Keratinocyte (primary cell): ENCODE measurements at regions not wholly inside any gene's neighbourhood (a gene's known extent, or its start where the extent isn't known, plus 50 kb on each side); places are given as distances from the start of the nearest gene placed in this dataset.

Experiments used
- DNase-seq: peaks from one replicate; pipeline ENCODE4 v3.0.0-alpha.2; 2011; ENCODE audit warnings: low read depth, missing footprints, low spot score
- FAIRE-seq: peaks from 2 replicates; lab custom pipeline; 2011; peaks lifted over from hg19 to GRCh38; lab: Jason Lieb, UNC
- H2AFZ ChIP-seq: 2 replicates; pipeline ENCODE4 v1.6.0; 2012; ENCODE audit warnings: low read length, control low read depth, inconsistent platforms; ENCODE audit not compliant: control insufficient read depth
- H3K27ac ChIP-seq: 2 replicates; pipeline ENCODE4 v1.5.1; 2011; ENCODE audit warnings: low read length; ENCODE audit not compliant: control insufficient read depth, insufficient read depth
- H3K27me3 ChIP-seq: 3 replicates; pipeline ENCODE4 v1.6.0; 2011; ENCODE audit warnings: low read length; ENCODE audit not compliant: control insufficient read depth, insufficient read depth; ENCODE audit errors: extremely low read depth
- H3K36me3 ChIP-seq, 2 experiments: 2 replicates in 1 of 2; 3 replicates in 1 of 2; pipeline ENCODE4 v1.5.1; 2011; ENCODE audit warnings: low read length in 2 of 2, mild to moderate bottlenecking in 1 of 2; ENCODE audit not compliant: control insufficient read depth in 2 of 2, insufficient read depth in 2 of 2; ENCODE audit errors: extremely low read depth in 1 of 2
- H3K4me1 ChIP-seq: 3 replicates; pipeline ENCODE4 v1.5.1; 2011; ENCODE audit warnings: low read length; ENCODE audit not compliant: control insufficient read depth, insufficient read depth; ENCODE audit errors: extremely low read depth
- H3K4me2 ChIP-seq: 3 replicates; pipeline ENCODE4 v1.6.0; 2011; ENCODE audit warnings: low read depth, low read length; ENCODE audit not compliant: control insufficient read depth, insufficient read depth; ENCODE audit errors: extremely low read depth
- H3K4me3 ChIP-seq, 3 experiments: fragments of 200-600 bp in 1 of 3; sonication (generic) in 1 of 3; 2 replicates in 2 of 3; 3 replicates in 1 of 3; pipeline ENCODE4 v1.5.1; 2011 to 2016; ENCODE audit warnings: low read length in 3 of 3, mild to moderate bottlenecking in 3 of 3, control low read depth in 2 of 3, inconsistent platforms in 1 of 3, low read depth in 1 of 3, mixed read lengths in 1 of 3, mixed run types in 1 of 3, moderate library complexity in 1 of 3; ENCODE audit not compliant: control insufficient read depth in 2 of 3, insufficient read depth in 2 of 3; ENCODE audit errors: extremely low read depth in 1 of 3
- H3K79me2 ChIP-seq: 2 replicates; pipeline ENCODE4 v1.6.0; 2012; ENCODE audit warnings: low read length; ENCODE audit not compliant: control insufficient read depth, insufficient read depth
- H3K9ac ChIP-seq: 3 replicates; pipeline ENCODE4 v1.6.0; 2011; ENCODE audit warnings: low read length; ENCODE audit not compliant: control insufficient read depth, insufficient read depth; ENCODE audit errors: extremely low read depth
- H3K9me1 ChIP-seq: 3 replicates; pipeline ENCODE4 v1.6.0; 2011; ENCODE audit warnings: low read length; ENCODE audit not compliant: control insufficient read depth, insufficient read depth; ENCODE audit errors: extremely low read depth
- H3K9me3 ChIP-seq: 2 replicates; pipeline ENCODE4 v1.5.1; 2012; ENCODE audit warnings: low read depth, low read length; ENCODE audit not compliant: control insufficient read depth
- H4K20me1 ChIP-seq: 3 replicates; pipeline ENCODE4 v1.6.0; 2011; ENCODE audit warnings: low read length; ENCODE audit not compliant: control insufficient read depth, insufficient read depth; ENCODE audit errors: extremely low read depth
- CTCF ChIP-seq, 3 experiments: IDR thresholded peaks in 1 of 3; conservative IDR thresholded peaks in 1 of 3; optimal IDR thresholded peaks in 1 of 3; 2 replicates in 2 of 3; 3 replicates in 1 of 3; pipeline versions ENCODE3 to v1.5.1; 2011; ENCODE audit warnings: low read length in 3 of 3, mild to moderate bottlenecking in 3 of 3, moderate library complexity in 2 of 3, control low read depth in 1 of 3, inconsistent platforms in 1 of 3; ENCODE audit not compliant: insufficient read depth in 2 of 3; ENCODE audit errors: extremely low read depth in 1 of 3
- EZH2 ChIP-seq: IDR thresholded peaks from one replicate; pipeline ENCODE4 v1.6.1; 2012; ENCODE audit warnings: inconsistent platforms, mild to moderate bottlenecking, low read length, moderate library complexity
- dilution Hi-C: fragments of 300-500 bp; cut with MboI; formaldehyde crosslinking; loops from one replicate; pipeline ENCODE4 v1.7.0; 2020; ENCODE audit warnings: low sequenced_read_pairs; ENCODE audit not compliant: extremely low pct_ligation_motif_present

DNA sequence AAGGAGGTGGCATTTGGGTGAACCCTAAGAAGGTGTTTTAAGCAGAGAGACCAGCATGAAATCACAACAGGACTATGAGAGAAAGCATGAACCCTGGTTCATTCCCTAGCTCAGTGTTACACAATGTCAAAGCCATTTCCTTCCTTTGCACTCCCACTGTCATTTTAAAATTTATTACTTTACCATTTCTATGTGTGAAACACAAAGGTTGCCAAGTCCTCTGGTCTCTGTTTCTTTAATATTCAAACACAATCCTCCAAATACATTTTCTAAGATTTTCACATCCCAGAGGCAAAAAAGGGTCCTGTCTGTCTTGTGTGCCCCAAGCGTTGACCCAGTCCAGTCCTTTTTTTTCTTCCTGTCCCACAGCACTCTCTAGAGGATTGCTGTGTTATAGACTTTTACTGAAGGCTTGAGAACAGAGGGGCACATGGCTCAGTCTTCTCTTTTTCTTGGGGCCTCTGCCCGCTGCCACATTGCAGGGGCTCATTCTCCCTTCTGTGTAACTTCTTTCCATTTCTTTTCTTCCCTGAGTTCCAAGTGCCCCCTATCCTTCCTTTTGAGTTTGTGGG lies 78.6 kb upstream of the SLC28A3 start:
- Histone ChIP-seq H3K36me3 (no peaks in the 10 kb centered on the region), H3K4me1 (no peaks in the 10 kb centered on the region), H4K20me1 (no peaks in the 10 kb centered on the region), H3K9me3 (no peaks in the 10 kb centered on the region), H3K9ac (no peak overlapping the region), H3K79me2 (no peaks in the 10 kb centered on the region), H2AFZ (no peak overlapping the region), H3K9me1 (no peaks in the 10 kb centered on the region), H3K27me3 (no peaks in the 10 kb centered on the region), H3K27ac (no peak overlapping the region), H3K4me2 (no peak overlapping the region), H3K4me3 (no peak overlapping the region)
- TF ChIP-seq EZH2: no peak
- no peak for TF ChIP-seq CTCF (optimal IDR thresholded peaks at IDR 0.05 in 1 of 3, IDR thresholded peaks at IDR 0.05 in 1 of 3, conservative IDR thresholded peaks at IDR 0.05 in 1 of 3; ENCODE audit: extremely low read depth in 1 of 3, insufficient read depth in 2 of 3, low read length in 3 of 3)
- dilution Hi-C loops: no loop called here
- FAIRE-seq: no peak
- no peak for DNase-seq

DNA sequence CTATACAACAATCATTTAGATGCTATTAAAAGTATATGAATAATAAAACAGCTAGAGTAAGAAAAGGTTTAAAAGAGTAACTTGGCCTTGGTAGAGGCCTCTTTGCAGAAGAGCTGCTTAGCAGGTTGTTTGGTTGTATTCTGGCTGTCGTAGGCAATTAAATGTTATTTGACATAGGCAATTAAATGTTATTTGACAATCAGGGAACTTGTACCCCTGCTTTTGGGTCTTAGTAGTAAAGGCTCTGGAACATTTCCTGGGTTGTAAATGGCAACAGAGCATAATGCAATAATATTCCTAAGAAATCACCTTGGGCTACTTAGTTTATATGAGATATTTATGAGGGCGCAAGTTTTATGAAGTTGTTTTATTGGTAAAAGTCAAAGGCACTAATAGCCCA lies 84.4 kb upstream of the SLC28A3 start:
- Histone ChIP-seq H3K27ac (no peak overlapping the region), H3K4me2 (no peak overlapping the region), H3K4me3 (no peak overlapping the region), H3K79me2 (no peaks in the 10 kb centered on the region), H3K9me3 (no peaks in the 10 kb centered on the region), H2AFZ (no peak overlapping the region), H3K4me1 (no peaks in the 10 kb centered on the region), H4K20me1 (no peaks in the 10 kb centered on the region), H3K9ac (no peak overlapping the region), H3K36me3 (no peaks in the 10 kb centered on the region), H3K27me3 (no peaks in the 10 kb centered on the region), H3K9me1 (no peaks in the 10 kb centered on the region)
- DNase-seq (no peak), FAIRE-seq (no peak)
- dilution Hi-C loops: no loop called here
- TF ChIP-seq CTCF (optimal IDR thresholded peaks at IDR 0.05 in 1 of 3, IDR thresholded peaks at IDR 0.05 in 1 of 3, conservative IDR thresholded peaks at IDR 0.05 in 1 of 3; ENCODE audit: extremely low read depth in 1 of 3, insufficient read depth in 2 of 3, low read length in 3 of 3) (no peak), EZH2 (no peak)
